ENCODE measurements at regions not wholly inside any gene's neighbourhood (a gene's known extent, or its start where the extent isn't known, plus 50 kb on each side); places are given as distances from the start of the nearest gene placed in this dataset.

GRCh38 chr12:127411981-127412380 is 855.0 kb upstream of the TMEM132C start:
- TF ChIP-seq, protein P1, sequence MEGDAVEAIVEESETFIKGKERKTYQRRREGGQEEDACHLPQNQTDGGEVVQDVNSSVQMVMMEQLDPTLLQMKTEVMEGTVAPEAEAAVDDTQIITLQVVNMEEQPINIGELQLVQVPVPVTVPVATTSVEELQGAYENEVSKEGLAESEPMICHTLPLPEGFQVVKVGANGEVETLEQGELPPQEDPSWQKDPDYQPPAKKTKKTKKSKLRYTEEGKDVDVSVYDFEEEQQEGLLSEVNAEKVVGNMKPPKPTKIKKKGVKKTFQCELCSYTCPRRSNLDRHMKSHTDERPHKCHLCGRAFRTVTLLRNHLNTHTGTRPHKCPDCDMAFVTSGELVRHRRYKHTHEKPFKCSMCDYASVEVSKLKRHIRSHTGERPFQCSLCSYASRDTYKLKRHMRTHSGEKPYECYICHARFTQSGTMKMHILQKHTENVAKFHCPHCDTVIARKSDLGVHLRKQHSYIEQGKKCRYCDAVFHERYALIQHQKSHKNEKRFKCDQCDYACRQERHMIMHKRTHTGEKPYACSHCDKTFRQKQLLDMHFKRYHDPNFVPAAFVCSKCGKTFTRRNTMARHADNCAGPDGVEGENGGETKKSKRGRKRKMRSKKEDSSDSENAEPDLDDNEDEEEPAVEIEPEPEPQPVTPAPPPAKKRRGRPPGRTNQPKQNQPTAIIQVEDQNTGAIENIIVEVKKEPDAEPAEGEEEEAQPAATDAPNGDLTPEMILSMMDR (conservative IDR thresholded peaks at IDR 0.05; ENCODE audit: low read depth in 2 of 2) = no peak
- TF ChIP-seq CREB1 (CRISPR knock-in tag; IDR thresholded peaks at IDR 0.05; ENCODE audit: low read depth) (no peak), JUNB (IDR thresholded peaks at IDR 0.05; ENCODE audit: unreplicated experiment) (no peak), EZH2 (IDR thresholded peaks at IDR 0.05; ENCODE audit: low read depth, unreplicated experiment) (no peak), ETS1 (IDR thresholded peaks at IDR 0.05) (no peak), POLR2AphosphoS5 (IDR thresholded peaks at IDR 0.05; ENCODE audit: low read depth) (no peak)
